ENCODE measurements at regions not wholly inside any gene's neighbourhood (a gene's known extent, or its start where the extent isn't known, plus 50 kb on each side); places are given as distances from the start of the nearest gene placed in this dataset.

DNA sequence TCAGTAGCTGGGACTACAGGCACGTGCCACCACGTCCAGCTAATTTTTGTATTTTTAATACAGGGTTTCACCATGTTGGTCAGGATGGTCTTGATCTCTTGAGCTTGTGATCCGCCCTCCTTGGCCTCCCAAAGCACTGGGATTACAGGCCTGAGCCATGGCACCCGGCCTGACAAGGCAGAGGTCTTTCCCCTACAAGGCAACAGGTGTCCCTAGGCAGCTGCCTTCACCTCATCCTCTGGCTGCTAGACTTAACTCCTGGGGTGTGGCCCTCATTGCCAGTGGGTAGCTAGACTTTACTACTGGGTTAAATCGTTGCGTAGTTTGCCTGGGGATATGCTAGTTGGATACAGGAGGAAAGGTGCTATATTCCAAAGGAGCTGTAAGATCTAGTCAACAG, 81.4 kb downstream of the CHRD start:
- TF ChIP-seq POLR2A (IDR thresholded peaks at IDR 0.05; ENCODE audit: low read length) (no peak), GATA1 (IDR thresholded peaks at IDR 0.05; ENCODE audit: low read depth, low read length) (no peak)
